SK-N-SH treated with all-trans-retinoic acid at 6 μM for 48 hours (cell line): ENCODE measurements at regions not wholly inside any gene's neighbourhood (a gene's known extent, or its start where the extent isn't known, plus 50 kb on each side); places are given as distances from the start of the nearest gene placed in this dataset.

Source experiments
- ATAC-seq: fragments of 200-7000 bp; cut with Tn5 transposase; 3 replicates; pipeline ENCODE4 v1.9.1; 2020; ENCODE audit warnings: mild to moderate bottlenecking, moderate library complexity
- ARNTL ChIP-seq: fragments of 450-650 bp; formaldehyde crosslinking; IDR thresholded peaks from 2 replicates; pipeline ENCODE4 v1.5.0; 2020; ENCODE audit warnings: low read depth, mild to moderate bottlenecking, moderate library complexity, borderline replicate concordance
- BACH2 ChIP-seq: fragments of 250-450 bp; sonication (Bioruptor Pico); IDR thresholded peaks from 2 replicates; pipeline ENCODE4 v1.9.0; 2021; ENCODE audit warnings: mild to moderate bottlenecking, borderline replicate concordance
- ESRRG ChIP-seq: fragments of 250-450 bp; sonication (Bioruptor Pico); IDR thresholded peaks from 2 replicates; pipeline ENCODE4 v1.6.1; 2021; ENCODE audit warnings: mild to moderate bottlenecking
- GLIS3 ChIP-seq: fragments of 250-450 bp; sonication (Bioruptor Pico); IDR thresholded peaks from 2 replicates; pipeline ENCODE4 v1.5.0; 2020; ENCODE audit warnings: mild to moderate bottlenecking, moderate library complexity
- ISL1 ChIP-seq: fragments of 250-450 bp; sonication (Bioruptor Pico); IDR thresholded peaks from 2 replicates; pipeline ENCODE4 v2.1.2; 2022; ENCODE audit warnings: mild to moderate bottlenecking, moderate library complexity
- PPARA ChIP-seq: fragments of 250-450 bp; sonication (Bioruptor Pico); IDR thresholded peaks from 2 replicates; pipeline ENCODE4 v1.5.0; 2020; ENCODE audit warnings: mild to moderate bottlenecking, borderline replicate concordance
- SNAI2 ChIP-seq: fragments of 250-450 bp; sonication (Bioruptor Pico); IDR thresholded peaks from 2 replicates; pipeline ENCODE4 v1.5.0; 2020; ENCODE audit warnings: mild to moderate bottlenecking, moderate library complexity
- TCF4 ChIP-seq: fragments of 250-450 bp; sonication (Bioruptor Pico); IDR thresholded peaks from 2 replicates; pipeline ENCODE4 v1.8.0; 2021; ENCODE audit warnings: mild to moderate bottlenecking, moderate library complexity, borderline replicate concordance
- TOX ChIP-seq: fragments of 250-450 bp; sonication (Bioruptor Pico); IDR thresholded peaks from 2 replicates; pipeline ENCODE4 v1.8.0; 2021; ENCODE audit warnings: mild to moderate bottlenecking, moderate library complexity, borderline replicate concordance
- ZC3H10 ChIP-seq: fragments of 250-450 bp; sonication (Bioruptor Pico); IDR thresholded peaks from 2 replicates; pipeline ENCODE4 v1.5.1; 2021; ENCODE audit warnings: mild to moderate bottlenecking, moderate library complexity
- ZFP30 ChIP-seq: fragments of 450-650 bp; formaldehyde crosslinking; IDR thresholded peaks from 2 replicates; pipeline ENCODE4 v1.5.0; 2022; ENCODE audit warnings: mild to moderate bottlenecking, moderate library complexity
- ZNF565 ChIP-seq: fragments of 450-650 bp; formaldehyde crosslinking; conservative IDR thresholded peaks from 2 replicates; pipeline ENCODE4 v1.5.0; 2020; ENCODE audit warnings: low read depth, mild to moderate bottlenecking, moderate library complexity
- ZNF70 ChIP-seq: fragments of 450-650 bp; formaldehyde crosslinking; IDR thresholded peaks from 2 replicates; pipeline ENCODE4 v1.5.0; 2020; ENCODE audit warnings: mild to moderate bottlenecking, moderate library complexity
- ZNF8 ChIP-seq: fragments of 450-650 bp; formaldehyde crosslinking; IDR thresholded peaks from 2 replicates; pipeline ENCODE4 v1.5.0; 2020; ENCODE audit warnings: mild to moderate bottlenecking, moderate library complexity
- TF ChIP-seq, protein P1 (sequence below): fragments of 250-450 bp; sonication (Bioruptor Pico); IDR thresholded peaks from 2 replicates; pipeline ENCODE4 v1.5.1; 2021; ENCODE audit warnings: mild to moderate bottlenecking, moderate library complexity
- TF ChIP-seq, protein P2 (sequence below): fragments of 250-450 bp; sonication (Bioruptor Pico); IDR thresholded peaks from 2 replicates; pipeline ENCODE4 v1.8.0; 2021; ENCODE audit warnings: low read depth, mild to moderate bottlenecking, moderate library complexity, borderline replicate concordance
- TF ChIP-seq, protein P3 (sequence below): fragments of 250-450 bp; sonication (Bioruptor Pico); IDR thresholded peaks from 2 replicates; pipeline ENCODE4 v1.5.1; 2020; ENCODE audit warnings: low read depth, mild to moderate bottlenecking, moderate library complexity
- TF ChIP-seq, protein P4 (sequence below): fragments of 250-450 bp; sonication (Bioruptor Pico); IDR thresholded peaks from 2 replicates; pipeline ENCODE4 v1.5.0; 2020; ENCODE audit warnings: mild to moderate bottlenecking, moderate library complexity
- TF ChIP-seq, protein P5 (sequence below): fragments of 250-450 bp; sonication (Bioruptor Pico); IDR thresholded peaks from 2 replicates; pipeline ENCODE4 v1.8.0; 2020; ENCODE audit warnings: mild to moderate bottlenecking, moderate library complexity, borderline replicate concordance

DNA sequence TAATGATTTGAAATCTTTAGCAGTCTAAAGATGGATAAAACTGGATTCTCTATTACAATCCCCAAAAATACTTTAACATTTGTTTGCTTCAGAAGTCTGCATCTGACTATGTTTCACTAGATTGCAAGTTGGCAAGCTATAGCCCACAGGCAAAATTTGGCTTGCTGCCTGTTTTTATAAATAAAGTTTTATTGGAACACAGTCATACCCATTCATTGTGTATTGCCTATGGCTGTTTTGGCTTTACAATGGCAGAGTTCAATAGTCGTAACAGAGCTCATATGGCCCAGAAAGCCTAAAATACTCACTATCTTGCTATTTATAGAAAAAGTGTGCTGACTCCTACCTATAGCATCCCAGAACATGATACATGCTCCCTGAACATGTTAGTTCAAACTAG is 89.0 kb upstream of the GPR141 start:
- no peak for ATAC-seq
- TF ChIP-seq PPARA (no peak), TOX (CRISPR knock-in tag) (no peak), BACH2 (CRISPR knock-in tag) (no peak), TCF4 (CRISPR knock-in tag) (no peak), ZNF70 (CRISPR knock-in tag) (no peak)
- TF ChIP-seq, protein P1, sequence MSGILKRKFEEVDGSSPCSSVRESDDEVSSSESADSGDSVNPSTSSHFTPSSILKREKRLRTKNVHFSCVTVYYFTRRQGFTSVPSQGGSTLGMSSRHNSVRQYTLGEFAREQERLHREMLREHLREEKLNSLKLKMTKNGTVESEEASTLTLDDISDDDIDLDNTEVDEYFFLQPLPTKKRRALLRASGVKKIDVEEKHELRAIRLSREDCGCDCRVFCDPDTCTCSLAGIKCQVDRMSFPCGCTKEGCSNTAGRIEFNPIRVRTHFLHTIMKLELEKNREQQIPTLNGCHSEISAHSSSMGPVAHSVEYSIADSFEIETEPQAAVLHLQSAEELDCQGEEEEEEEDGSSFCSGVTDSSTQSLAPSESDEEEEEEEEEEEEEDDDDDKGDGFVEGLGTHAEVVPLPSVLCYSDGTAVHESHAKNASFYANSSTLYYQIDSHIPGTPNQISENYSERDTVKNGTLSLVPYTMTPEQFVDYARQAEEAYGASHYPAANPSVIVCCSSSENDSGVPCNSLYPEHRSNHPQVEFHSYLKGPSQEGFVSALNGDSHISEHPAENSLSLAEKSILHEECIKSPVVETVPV (CRISPR knock-in tag) = no peak
- TF ChIP-seq, protein P2, sequence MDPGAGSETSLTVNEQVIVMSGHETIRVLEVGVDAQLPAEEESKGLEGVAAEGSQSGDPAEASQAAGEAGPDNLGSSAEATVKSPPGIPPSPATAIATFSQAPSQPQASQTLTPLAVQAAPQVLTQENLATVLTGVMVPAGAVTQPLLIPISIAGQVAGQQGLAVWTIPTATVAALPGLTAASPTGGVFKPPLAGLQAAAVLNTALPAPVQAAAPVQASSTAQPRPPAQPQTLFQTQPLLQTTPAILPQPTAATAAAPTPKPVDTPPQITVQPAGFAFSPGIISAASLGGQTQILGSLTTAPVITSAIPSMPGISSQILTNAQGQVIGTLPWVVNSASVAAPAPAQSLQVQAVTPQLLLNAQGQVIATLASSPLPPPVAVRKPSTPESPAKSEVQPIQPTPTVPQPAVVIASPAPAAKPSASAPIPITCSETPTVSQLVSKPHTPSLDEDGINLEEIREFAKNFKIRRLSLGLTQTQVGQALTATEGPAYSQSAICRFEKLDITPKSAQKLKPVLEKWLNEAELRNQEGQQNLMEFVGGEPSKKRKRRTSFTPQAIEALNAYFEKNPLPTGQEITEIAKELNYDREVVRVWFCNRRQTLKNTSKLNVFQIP (CRISPR knock-in tag) = no peak

DNA sequence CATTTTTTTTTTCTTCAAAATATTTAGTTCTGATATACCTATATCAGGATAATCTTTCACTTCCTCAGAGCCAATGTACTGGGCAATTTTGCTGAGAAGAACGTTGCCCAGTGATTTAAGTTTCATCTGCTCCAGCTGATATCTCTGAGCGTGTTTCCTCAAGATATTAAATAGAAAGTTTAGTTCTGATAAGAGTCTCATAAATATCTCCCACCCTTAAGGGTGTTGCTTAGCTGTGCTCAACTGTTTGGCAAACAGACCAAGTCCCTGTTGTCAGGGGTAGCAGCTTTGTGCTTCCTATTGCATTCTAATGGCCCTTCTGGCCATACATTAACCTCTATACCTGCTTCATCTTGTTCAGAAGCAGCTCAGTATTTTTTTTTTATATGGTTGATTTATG is 84.7 kb upstream of the GPR141 start:
- TF ChIP-seq, protein P1 (CRISPR knock-in tag) = no peak
- TF ChIP-seq SNAI2 (CRISPR knock-in tag) (no peak), ZNF70 (CRISPR knock-in tag) (no peak), ZNF8 (no peak), BACH2 (CRISPR knock-in tag) (no peak), ISL1 (CRISPR knock-in tag) (no peak), ARNTL (no peak), ZC3H10 (CRISPR knock-in tag) (no peak), TCF4 (CRISPR knock-in tag) (no peak), TOX (CRISPR knock-in tag) (no peak), ZNF565 (CRISPR knock-in tag) (no peak), ZFP30 (CRISPR knock-in tag) (no peak), GLIS3 (no peak), ESRRG (CRISPR knock-in tag) (no peak)
- TF ChIP-seq, protein P2 (CRISPR knock-in tag) = no peak
- TF ChIP-seq, protein P3, sequence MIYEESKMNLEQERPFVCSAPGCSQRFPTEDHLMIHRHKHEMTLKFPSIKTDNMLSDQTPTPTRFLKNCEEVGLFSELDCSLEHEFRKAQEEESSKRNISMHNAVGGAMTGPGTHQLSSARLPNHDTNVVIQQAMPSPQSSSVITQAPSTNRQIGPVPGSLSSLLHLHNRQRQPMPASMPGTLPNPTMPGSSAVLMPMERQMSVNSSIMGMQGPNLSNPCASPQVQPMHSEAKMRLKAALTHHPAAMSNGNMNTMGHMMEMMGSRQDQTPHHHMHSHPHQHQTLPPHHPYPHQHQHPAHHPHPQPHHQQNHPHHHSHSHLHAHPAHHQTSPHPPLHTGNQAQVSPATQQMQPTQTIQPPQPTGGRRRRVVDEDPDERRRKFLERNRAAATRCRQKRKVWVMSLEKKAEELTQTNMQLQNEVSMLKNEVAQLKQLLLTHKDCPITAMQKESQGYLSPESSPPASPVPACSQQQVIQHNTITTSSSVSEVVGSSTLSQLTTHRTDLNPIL = no peak
- TF ChIP-seq, protein P4, sequence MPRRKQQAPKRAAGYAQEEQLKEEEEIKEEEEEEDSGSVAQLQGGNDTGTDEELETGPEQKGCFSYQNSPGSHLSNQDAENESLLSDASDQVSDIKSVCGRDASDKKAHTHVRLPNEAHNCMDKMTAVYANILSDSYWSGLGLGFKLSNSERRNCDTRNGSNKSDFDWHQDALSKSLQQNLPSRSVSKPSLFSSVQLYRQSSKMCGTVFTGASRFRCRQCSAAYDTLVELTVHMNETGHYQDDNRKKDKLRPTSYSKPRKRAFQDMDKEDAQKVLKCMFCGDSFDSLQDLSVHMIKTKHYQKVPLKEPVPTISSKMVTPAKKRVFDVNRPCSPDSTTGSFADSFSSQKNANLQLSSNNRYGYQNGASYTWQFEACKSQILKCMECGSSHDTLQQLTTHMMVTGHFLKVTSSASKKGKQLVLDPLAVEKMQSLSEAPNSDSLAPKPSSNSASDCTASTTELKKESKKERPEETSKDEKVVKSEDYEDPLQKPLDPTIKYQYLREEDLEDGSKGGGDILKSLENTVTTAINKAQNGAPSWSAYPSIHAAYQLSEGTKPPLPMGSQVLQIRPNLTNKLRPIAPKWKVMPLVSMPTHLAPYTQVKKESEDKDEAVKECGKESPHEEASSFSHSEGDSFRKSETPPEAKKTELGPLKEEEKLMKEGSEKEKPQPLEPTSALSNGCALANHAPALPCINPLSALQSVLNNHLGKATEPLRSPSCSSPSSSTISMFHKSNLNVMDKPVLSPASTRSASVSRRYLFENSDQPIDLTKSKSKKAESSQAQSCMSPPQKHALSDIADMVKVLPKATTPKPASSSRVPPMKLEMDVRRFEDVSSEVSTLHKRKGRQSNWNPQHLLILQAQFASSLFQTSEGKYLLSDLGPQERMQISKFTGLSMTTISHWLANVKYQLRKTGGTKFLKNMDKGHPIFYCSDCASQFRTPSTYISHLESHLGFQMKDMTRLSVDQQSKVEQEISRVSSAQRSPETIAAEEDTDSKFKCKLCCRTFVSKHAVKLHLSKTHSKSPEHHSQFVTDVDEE = no peak
- TF ChIP-seq, all 23 proteins: peak for 0
- ATAC-seq = no peak

DNA sequence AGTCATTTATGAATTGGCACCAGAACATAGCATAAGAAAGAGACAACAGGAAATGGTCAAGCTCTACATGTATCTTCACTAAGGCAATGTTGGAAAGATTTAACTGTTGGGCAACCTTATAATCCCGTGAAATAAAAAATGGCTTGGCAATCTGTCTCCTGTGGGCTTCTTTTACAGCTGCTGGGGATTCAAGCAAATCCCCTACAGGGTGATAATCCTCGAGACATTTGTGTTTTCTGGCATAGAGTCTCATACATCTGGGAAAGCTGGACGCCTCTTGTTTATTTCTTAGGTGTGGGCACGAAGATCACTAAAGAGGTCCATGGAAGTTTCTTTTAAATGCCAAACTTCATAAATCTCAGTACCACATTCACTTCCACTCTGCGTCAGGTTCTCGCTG is 82.2 kb upstream of the GPR141 start:
- TF ChIP-seq ZFP30 (CRISPR knock-in tag) (no peak), ISL1 (CRISPR knock-in tag) (no peak), ZNF565 (CRISPR knock-in tag) (no peak), TOX (CRISPR knock-in tag) (no peak)
- TF ChIP-seq, protein P5, sequence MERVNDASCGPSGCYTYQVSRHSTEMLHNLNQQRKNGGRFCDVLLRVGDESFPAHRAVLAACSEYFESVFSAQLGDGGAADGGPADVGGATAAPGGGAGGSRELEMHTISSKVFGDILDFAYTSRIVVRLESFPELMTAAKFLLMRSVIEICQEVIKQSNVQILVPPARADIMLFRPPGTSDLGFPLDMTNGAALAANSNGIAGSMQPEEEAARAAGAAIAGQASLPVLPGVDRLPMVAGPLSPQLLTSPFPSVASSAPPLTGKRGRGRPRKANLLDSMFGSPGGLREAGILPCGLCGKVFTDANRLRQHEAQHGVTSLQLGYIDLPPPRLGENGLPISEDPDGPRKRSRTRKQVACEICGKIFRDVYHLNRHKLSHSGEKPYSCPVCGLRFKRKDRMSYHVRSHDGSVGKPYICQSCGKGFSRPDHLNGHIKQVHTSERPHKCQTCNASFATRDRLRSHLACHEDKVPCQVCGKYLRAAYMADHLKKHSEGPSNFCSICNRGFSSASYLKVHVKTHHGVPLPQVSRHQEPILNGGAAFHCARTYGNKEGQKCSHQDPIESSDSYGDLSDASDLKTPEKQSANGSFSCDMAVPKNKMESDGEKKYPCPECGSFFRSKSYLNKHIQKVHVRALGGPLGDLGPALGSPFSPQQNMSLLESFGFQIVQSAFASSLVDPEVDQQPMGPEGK (CRISPR knock-in tag) = no peak
- TF ChIP-seq, protein P3 = no peak
- no peak for ATAC-seq
